ENCODE measurements at regions not wholly inside any gene's neighbourhood (a gene's known extent, or its start where the extent isn't known, plus 50 kb on each side); places are given as distances from the start of the nearest gene placed in this dataset.
"Not testable (repeated sequence)": the region's sequence is repeated elsewhere in the genome, so short reads cannot be mapped to it uniquely, and the experiment has no call there.

GRCh38 chr18:51321696-51322095, 124.2 kb upstream of the MEX3C start:
- DNase-seq (ENCODE audit: low spot score), result no peak

GRCh38 chr18:51323961-51324360, 126.5 kb upstream of the MEX3C start:
- intact Hi-C loops (cut with DNase I), result no loop called here
- no peak for DNase-seq (ENCODE audit: low spot score)

More at GRCh38 chr18:51321696-51322095, 124.2 kb upstream of the MEX3C start:
- intact Hi-C loops (cut with DNase I), result no loop called here

GRCh38 chr18:51330148-51330547, 132.7 kb upstream of the MEX3C start:
- DNase-seq (ENCODE audit: low spot score), result no peak
- intact Hi-C loops (cut with DNase I), result no loop called here

- intact Hi-C loops (cut with DNase I), result no loop called here
- no peak for DNase-seq (ENCODE audit: low spot score)
These were observed 133.3 kb upstream of the MEX3C start for GRCh38 chr18:51330739-51331138.

GRCh38 chr18:51337406-51337805, 139.9 kb upstream of the MEX3C start:
- no peak for DNase-seq (ENCODE audit: low spot score)
- intact Hi-C loops (cut with DNase I), result no loop called here

- DNase-seq (ENCODE audit: low spot score), result no peak
- intact Hi-C loops (cut with DNase I), result no loop called here
These were observed 142.4 kb upstream of the MEX3C start for GRCh38 chr18:51339856-51340255.

GRCh38 chr18:51340332-51340731, 142.9 kb upstream of the MEX3C start:
- no peak for DNase-seq (ENCODE audit: low spot score)
- intact Hi-C loops (cut with DNase I), result no loop called here

- intact Hi-C loops (cut with DNase I), result no loop called here
- DNase-seq (ENCODE audit: low spot score), result no peak
These were observed 145.3 kb upstream of the MEX3C start for GRCh38 chr18:51342815-51343214.

- intact Hi-C loops (cut with DNase I), result no loop called here
These were observed 148.4 kb upstream of the MEX3C start for GRCh38 chr18:51345848-51346391.

GRCh38 chr18:51346404-51346803, 148.9 kb upstream of the MEX3C start:
- DNase-seq (ENCODE audit: low spot score), result no peak
- intact Hi-C loops (cut with DNase I), result no loop called here

More at GRCh38 chr18:51345848-51346391, 148.4 kb upstream of the MEX3C start:
- DNase-seq (ENCODE audit: low spot score), result no peak

- intact Hi-C loops (cut with DNase I), result no loop called here
- no peak for DNase-seq (ENCODE audit: low spot score)
These were observed 152.6 kb upstream of the MEX3C start for GRCh38 chr18:51350081-51350480.

GRCh38 chr18:51355841-51356240, 158.4 kb upstream of the MEX3C start:
- no peak for DNase-seq (ENCODE audit: low spot score)
- intact Hi-C loops (cut with DNase I), result no loop called here

- not testable (repeated sequence) for DNase-seq (ENCODE audit: low spot score)
These were observed 162.8 kb upstream of the MEX3C start for GRCh38 chr18:51360301-51360700.

GRCh38 chr18:51361130-51361860, 163.8 kb upstream of the MEX3C start:
- intact Hi-C loops (cut with DNase I), result no loop called here
- DNase-seq (ENCODE audit: low spot score), result no peak

More at GRCh38 chr18:51360301-51360700, 162.8 kb upstream of the MEX3C start:
- intact Hi-C loops (cut with DNase I), result not testable (repeated sequence)

- intact Hi-C loops (cut with DNase I), result no loop called here
- no peak for DNase-seq (ENCODE audit: low spot score)
These were observed 165.9 kb upstream of the MEX3C start for GRCh38 chr18:51363384-51363783.

- DNase-seq (ENCODE audit: low spot score), result no peak
- intact Hi-C loops (cut with DNase I), result no loop called here
These were observed 173.5 kb upstream of the MEX3C start for GRCh38 chr18:51370996-51371395.

GRCh38 chr18:51371929-51372328, 174.4 kb upstream of the MEX3C start:
- intact Hi-C loops (cut with DNase I), result no loop called here
- no peak for DNase-seq (ENCODE audit: low spot score)

- no peak for DNase-seq (ENCODE audit: low spot score)
- intact Hi-C loops (cut with DNase I), result loop anchor here (5.0 kb wide), 1 partner anchor 275 kb away; no protein-coding TSS in a partner anchor
These were observed 184.6 kb upstream of the MEX3C start for GRCh38 chr18:51382081-51382480.

- no peak for DNase-seq (ENCODE audit: low spot score)
- intact Hi-C loops (cut with DNase I), result loop anchor here (5.0 kb wide), 1 partner anchor 276 kb away; no protein-coding TSS in a partner anchor
These were observed 185.6 kb upstream of the MEX3C start for GRCh38 chr18:51383116-51383515.

GRCh38 chr18:51383711-51384110, 186.2 kb upstream of the MEX3C start:
- no peak for DNase-seq (ENCODE audit: low spot score)
- intact Hi-C loops (cut with DNase I), result loop anchor here (5.0 kb wide), 1 partner anchor 276 kb away; no protein-coding TSS in a partner anchor

- no peak for DNase-seq (ENCODE audit: low spot score)
- intact Hi-C loops (cut with DNase I), result no loop called here
These were observed 187.8 kb upstream of the MEX3C start for GRCh38 chr18:51385270-51385669.
